GM12873 (cell line): ENCODE measurements at regions not wholly inside any gene's neighbourhood (a gene's known extent, or its start where the extent isn't known, plus 50 kb on each side); places are given as distances from the start of the nearest gene placed in this dataset.

ENCODE experiments used
- CTCF ChIP-seq: IDR thresholded peaks from 2 replicates; pipeline ENCODE4 v1.5.1; 2012; ENCODE audit warnings: low read depth, mild to moderate bottlenecking, moderate library complexity, low read length, control low read depth; ENCODE audit not compliant: insufficient read depth; ENCODE audit errors: missing control alignments

- TF ChIP-seq CTCF: no peak
These were observed 86.1 kb upstream of the SLC1A1 start for GRCh38 chr9:4404156-4404555.

- TF ChIP-seq CTCF: no peak
These were observed 87.8 kb upstream of the SLC1A1 start for GRCh38 chr9:4402501-4402900.

- no peak for TF ChIP-seq CTCF
These were observed 89.5 kb upstream of the SLC1A1 start for GRCh38 chr9:4400731-4401130.

- no peak for TF ChIP-seq CTCF
These were observed 92.4 kb upstream of the SLC1A1 start for GRCh38 chr9:4397917-4398316.

GRCh38 chr9:4393806-4394523 is 94.1 kb upstream of the GLIS3 start:
- no peak for TF ChIP-seq CTCF

- no peak for TF ChIP-seq CTCF
These were observed 89.9 kb upstream of the GLIS3 start for GRCh38 chr9:4389755-4390154.

- TF ChIP-seq CTCF: no peak
These were observed 89.1 kb upstream of the GLIS3 start for GRCh38 chr9:4389003-4389402.
